ENCODE measurements at regions not wholly inside any gene's neighbourhood (a gene's known extent, or its start where the extent isn't known, plus 50 kb on each side); places are given as distances from the start of the nearest gene placed in this dataset.

DNA sequence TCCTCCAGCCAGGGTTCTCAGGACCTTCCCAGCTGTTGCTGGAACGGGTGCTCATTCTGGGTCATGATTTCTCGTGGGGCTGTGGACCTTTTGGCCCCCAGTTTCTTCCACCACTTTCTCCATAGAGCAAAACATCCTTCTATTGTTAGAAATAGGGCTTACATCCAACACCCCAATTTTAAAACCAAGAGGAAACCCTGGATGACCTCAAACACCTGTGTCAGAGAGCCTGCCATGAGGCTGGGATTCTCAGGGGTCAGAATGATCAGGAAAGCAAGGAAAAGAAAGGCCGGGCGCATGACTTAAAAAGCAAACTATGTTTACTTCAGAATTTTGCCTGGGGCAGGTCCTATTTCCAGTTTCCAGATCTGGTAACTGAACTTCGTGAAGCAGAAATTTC, 307.9 kb upstream of the MEIS1 start:
- no CpG with 5 or more reads among the region's 5 CpGs for WGBS, 2 experiments (ENCODE audit: extremely low coverage in 2 of 2, insufficient read length in 1 of 2)
- Histone ChIP-seq H3K79me1 (ENCODE audit: low read depth in 1 of 2, low read length in 2 of 2) (no peaks in the 10 kb centered on the region), H3K56ac (ENCODE audit: extremely low read depth, insufficient read depth, low read length) (no peak overlapping the region), H4K8ac (ENCODE audit: low read depth in 2 of 2, low read length in 2 of 2) (no peak overlapping the region), H2AK5ac (ENCODE audit: low read depth, low read length) (no peak overlapping the region), H3K18ac (ENCODE audit: low read depth, low read length) (no peak overlapping the region), H2AK9ac (replicated peaks; ENCODE audit: low read depth, low read length, poor library complexity) (no peak overlapping the region), H4K20me1 (ENCODE audit: insufficient read depth, low read length) (no peaks in the 10 kb centered on the region), H4K91ac (ENCODE audit: insufficient read depth, low read depth, low read length) (no peak overlapping the region), H3K4ac (ENCODE audit: low read depth, low read length) (no peak overlapping the region), H3K23ac (ENCODE audit: low read depth, low read length) (no peak overlapping the region), H3K27me3 (ENCODE audit: control insufficient read depth, insufficient read depth, low read length) (peaks cover 5% of the 10 kb centered on the region), H3K9me3 (ENCODE audit: control insufficient read depth, insufficient read depth, low read length) (no peaks in the 10 kb centered on the region), H4K5ac (ENCODE audit: low read depth, low read length) (no peak overlapping the region), H3K36me3 (ENCODE audit: control insufficient read depth, insufficient read depth, low read length) (no peaks in the 10 kb centered on the region), H3K27ac (ENCODE audit: insufficient read depth, low read length) (no peak overlapping the region), H2BK120ac (ENCODE audit: low read depth, low read length) (no peak overlapping the region), H2AFZ (replicated peaks; ENCODE audit: low read length, poor library complexity) (no peak overlapping the region), H3K4me3 (ENCODE audit: insufficient read depth, low read depth, low read length) (no peak overlapping the region), H3K9ac (ENCODE audit: low read depth, low read length) (no peak overlapping the region), H2BK15ac (ENCODE audit: low read depth, low read length) (no peak overlapping the region), H2BK20ac (ENCODE audit: low read depth, low read length) (no peak overlapping the region), H3K14ac (replicated peaks; ENCODE audit: low read depth, low read length) (no peak overlapping the region), H2BK5ac (ENCODE audit: low read depth, low read length, poor library complexity, severe bottlenecking) (no peak overlapping the region), H3K4me1 (ENCODE audit: control insufficient read depth, insufficient read depth, low read length) (no peaks in the 10 kb centered on the region), H3K4me2 (ENCODE audit: low read depth, low read length) (no peak overlapping the region), H3K9me1 (ENCODE audit: insufficient read depth, low read length) (no peaks in the 10 kb centered on the region)
- intact Hi-C loops (cut with micrococcal nuclease) (no loop called here), dilution Hi-C loops (cut with HindIII; ENCODE audit: low sequenced_read_pairs, unreplicated experiment) (no loop called here), in situ Hi-C loops (cut with MboI; ENCODE audit: low sequenced_read_pairs) (no loop called here)
- POLR2A ChIA-PET (ENCODE audit: unreplicated experiment) = no interaction called here
- no peak for DNase-seq
- TF ChIP-seq MXI1 (IDR thresholded peaks at IDR 0.05; ENCODE audit: borderline replicate concordance, low read depth, low read length) (no peak), BHLHE40 (IDR thresholded peaks at IDR 0.05; ENCODE audit: low read depth, low read length) (no peak), SMC3 (IDR thresholded peaks at IDR 0.05; ENCODE audit: low read depth, low read length) (no peak)
- no peak for ATAC-seq (ENCODE audit: low read depth)
- CTCF ChIA-PET = no interaction called here
- BruUV-seq (replicated peaks) = no TSS peak

Measured in IMR-90 (cell line).